GM06990 (cell line): ENCODE measurements at regions not wholly inside any gene's neighbourhood (a gene's known extent, or its start where the extent isn't known, plus 50 kb on each side); places are given as distances from the start of the nearest gene placed in this dataset.
A peak's percentile ranks its signal among the peaks of the same experiment; 100 is the strongest.

Source experiments
- DNase-seq: peaks from one replicate; pipeline ENCODE4 v3.0.0-alpha.2; 2011; ENCODE audit not compliant: insufficient read length; ENCODE audit errors: extremely low read depth
- H3K27me3 ChIP-seq: replicated peaks from 2 replicates; pipeline ENCODE4 v1.6.0; 2011; ENCODE audit warnings: low read length; ENCODE audit not compliant: control insufficient read depth, insufficient read depth
- H3K36me3 ChIP-seq: 2 replicates; pipeline ENCODE4 v1.5.1; 2011; ENCODE audit warnings: low read length; ENCODE audit not compliant: control insufficient read depth, insufficient read depth
- H3K4me3 ChIP-seq: replicated peaks from 2 replicates; pipeline ENCODE4 v1.5.1; 2011; ENCODE audit warnings: low read depth, mild to moderate bottlenecking, control low read depth, low read length
- TF ChIP-seq, protein P1 (sequence below): IDR thresholded peaks from 2 replicates; pipeline ENCODE4 v1.5.1; 2011; ENCODE audit warnings: low read length, control low read depth, mild to moderate bottlenecking, inconsistent platforms; ENCODE audit not compliant: insufficient read depth, poor library complexity, severe bottlenecking

GRCh38 chr16:73301984-73302383, 254.1 kb upstream of the ZFHX3 start:
- TF ChIP-seq, protein P1, sequence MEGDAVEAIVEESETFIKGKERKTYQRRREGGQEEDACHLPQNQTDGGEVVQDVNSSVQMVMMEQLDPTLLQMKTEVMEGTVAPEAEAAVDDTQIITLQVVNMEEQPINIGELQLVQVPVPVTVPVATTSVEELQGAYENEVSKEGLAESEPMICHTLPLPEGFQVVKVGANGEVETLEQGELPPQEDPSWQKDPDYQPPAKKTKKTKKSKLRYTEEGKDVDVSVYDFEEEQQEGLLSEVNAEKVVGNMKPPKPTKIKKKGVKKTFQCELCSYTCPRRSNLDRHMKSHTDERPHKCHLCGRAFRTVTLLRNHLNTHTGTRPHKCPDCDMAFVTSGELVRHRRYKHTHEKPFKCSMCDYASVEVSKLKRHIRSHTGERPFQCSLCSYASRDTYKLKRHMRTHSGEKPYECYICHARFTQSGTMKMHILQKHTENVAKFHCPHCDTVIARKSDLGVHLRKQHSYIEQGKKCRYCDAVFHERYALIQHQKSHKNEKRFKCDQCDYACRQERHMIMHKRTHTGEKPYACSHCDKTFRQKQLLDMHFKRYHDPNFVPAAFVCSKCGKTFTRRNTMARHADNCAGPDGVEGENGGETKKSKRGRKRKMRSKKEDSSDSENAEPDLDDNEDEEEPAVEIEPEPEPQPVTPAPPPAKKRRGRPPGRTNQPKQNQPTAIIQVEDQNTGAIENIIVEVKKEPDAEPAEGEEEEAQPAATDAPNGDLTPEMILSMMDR, result no peak
- Histone ChIP-seq H3K4me3 (no peak overlapping the region), H3K27me3 (no peaks in the 10 kb centered on the region), H3K36me3 (no peaks in the 10 kb centered on the region)
- DNase-seq, result no peak

DNA sequence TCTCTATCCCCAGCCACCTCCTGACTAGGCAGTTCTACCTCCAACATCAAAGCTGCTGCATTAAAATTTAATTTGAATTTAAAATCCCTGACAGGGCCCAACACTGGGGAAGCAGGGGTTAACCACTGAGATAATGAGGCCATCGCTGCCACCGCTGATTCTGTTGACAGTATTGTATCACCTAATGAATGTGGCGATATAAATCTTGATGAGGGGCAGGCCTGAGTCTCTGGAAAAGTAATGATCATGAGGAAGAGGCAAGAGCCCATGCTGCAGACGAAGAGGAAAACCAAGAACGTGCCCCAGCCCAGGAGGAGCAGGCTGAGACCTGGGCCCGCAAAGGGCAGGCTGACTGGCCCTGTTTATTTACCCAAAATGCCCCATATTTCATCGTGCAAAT, 251.4 kb upstream of the ZFHX3 start:
- TF ChIP-seq, protein P1, result no peak
- DNase-seq, result no peak
- no peaks in the 10 kb centered on the region for H3K27me3 ChIP-seq
- no peaks in the 10 kb centered on the region for H3K36me3 ChIP-seq
- H3K4me3 ChIP-seq, result no peak overlapping the region

GRCh38 chr16:73298562-73298961, 250.6 kb upstream of the ZFHX3 start:
- Histone ChIP-seq H3K36me3 (no peaks in the 10 kb centered on the region), H3K27me3 (no peaks in the 10 kb centered on the region), H3K4me3 (no peak overlapping the region)
- DNase-seq, result no peak
- TF ChIP-seq, protein P1, result no peak

GRCh38 chr16:73290258-73290657, 242.3 kb upstream of the ZFHX3 start:
- no peak overlapping the region for H3K4me3 ChIP-seq
- no peak for DNase-seq
- TF ChIP-seq, protein P1, result no peak
- no peaks in the 10 kb centered on the region for H3K36me3 ChIP-seq
- H3K27me3 ChIP-seq, result no peaks in the 10 kb centered on the region

DNA sequence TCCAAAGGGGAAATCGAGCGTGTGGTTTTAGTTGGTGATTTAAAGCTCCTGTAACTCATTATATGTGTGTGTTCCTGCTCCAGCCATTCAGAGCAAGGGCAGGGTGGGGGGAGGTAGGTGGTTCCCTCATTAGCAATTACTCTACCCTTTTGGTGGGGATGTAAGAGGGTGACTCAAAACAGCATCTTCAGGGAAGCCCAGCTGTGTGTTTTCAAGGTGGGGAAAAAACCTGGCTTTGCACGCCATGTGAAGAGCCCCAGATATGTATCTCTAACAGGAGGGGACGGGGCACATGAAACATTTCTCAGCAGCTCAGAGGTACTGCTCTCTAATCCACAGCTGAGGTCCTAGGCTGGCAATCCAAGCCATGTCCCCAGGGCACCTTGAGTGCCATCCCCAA, 241.3 kb upstream of the ZFHX3 start:
- H3K27me3 ChIP-seq, result no peaks in the 10 kb centered on the region
- peak; percentile 65 for DNase-seq
- TF ChIP-seq, protein P1, result no peak
- H3K36me3 ChIP-seq, result no peaks in the 10 kb centered on the region
- no peak overlapping the region for H3K4me3 ChIP-seq

DNA sequence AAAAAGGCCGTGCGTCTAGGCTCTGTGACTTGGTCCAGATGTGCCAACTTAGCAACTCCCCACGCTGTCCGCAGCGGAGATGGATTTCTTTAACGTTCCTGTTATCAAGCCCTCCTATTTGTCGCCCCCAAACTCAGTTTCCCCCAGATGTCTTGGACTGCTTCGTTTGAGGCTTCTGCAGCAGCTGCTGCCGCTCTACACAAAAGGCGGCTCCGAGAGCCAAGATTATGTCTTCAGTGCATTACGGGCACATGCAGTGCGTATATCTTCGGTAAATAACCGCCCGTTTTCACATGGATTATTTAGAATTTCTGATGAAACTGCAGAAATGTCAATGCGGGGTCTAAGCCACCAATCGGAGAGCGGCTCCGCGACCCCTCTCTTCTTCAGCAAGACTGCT, 240.6 kb upstream of the ZFHX3 start:
- no peak for DNase-seq
- Histone ChIP-seq H3K27me3 (no peaks in the 10 kb centered on the region), H3K36me3 (no peaks in the 10 kb centered on the region), H3K4me3 (no peak overlapping the region)
- TF ChIP-seq, protein P1, result no peak
